Naive thymus-derived CD4-positive, alpha-beta T cell (primary cell): ENCODE measurements at regions not wholly inside any gene's neighbourhood (a gene's known extent, or its start where the extent isn't known, plus 50 kb on each side); places are given as distances from the start of the nearest gene placed in this dataset.

Experiments
- ATAC-seq: fragments of 150-1000 bp; cut with Tn5 transposase; 2 replicates; pipeline ENCODE4 v1.10.0; 2021; ENCODE audit warnings: mild to moderate bottlenecking, moderate library complexity
- CTCF ChIA-PET: fragments of 350-600 bp; sonication (Branson Sonifier 250); formaldehyde crosslinking; loops from one replicate; lab custom pipeline; 2021; ENCODE audit warnings: antibody characterized with exemption; lab: Charles Lee
- POLR2A ChIA-PET: fragments of 350-600 bp; sonication (Branson Sonifier 250); formaldehyde crosslinking; loops from one replicate; lab custom pipeline; 2021; ENCODE audit warnings: antibody characterized with exemption, inconsistent platforms; lab: Charles Lee
- DNase-seq, 9 donors: peaks; one replicate each; pipeline versions ENCODE4 v3.0.0 to v3.0.0-alpha.2; 2020 to 2022; ENCODE audit warnings: mixed read lengths in 1 of 9
- H3K27ac ChIP-seq: one replicate; pipeline ENCODE4 v1.7.0; 2013; ENCODE audit warnings: mild to moderate bottlenecking, low read depth, low read length, moderate library complexity
- H3K27me3 ChIP-seq, 2 donors: one replicate each; pipeline ENCODE4 v1.7.0; 2013; ENCODE audit warnings: low read length in 2 of 2, mild to moderate bottlenecking in 2 of 2, moderate library complexity in 2 of 2; ENCODE audit not compliant: control insufficient read depth in 2 of 2, insufficient read depth in 2 of 2
- H3K36me3 ChIP-seq, 3 experiments: 1 replicate in 2 of 3; 2 replicates in 1 of 3; pipeline ENCODE4 v1.7.0; 2013; ENCODE audit warnings: low read length in 3 of 3, mild to moderate bottlenecking in 3 of 3, moderate library complexity in 1 of 3; ENCODE audit not compliant: insufficient read depth in 3 of 3, control insufficient read depth in 2 of 3
- H3K4me1 ChIP-seq, 2 donors: one replicate each; pipeline ENCODE4 v1.7.0; 2013; ENCODE audit warnings: low read length in 2 of 2, mild to moderate bottlenecking in 2 of 2, moderate library complexity in 1 of 2; ENCODE audit not compliant: control insufficient read depth in 2 of 2, insufficient read depth in 2 of 2
- H3K4me3 ChIP-seq: 2 replicates; pipeline ENCODE4 v1.7.0; 2013; ENCODE audit warnings: mild to moderate bottlenecking, low read length
- H3K9me3 ChIP-seq, 3 experiments: 1 replicate in 2 of 3; 2 replicates in 1 of 3; pipeline ENCODE4 v1.7.0; 2013; ENCODE audit warnings: low read length in 3 of 3; ENCODE audit not compliant: control insufficient read depth in 2 of 3
- H3K27ac Mint-ChIP-seq, 9 donors: one replicate each; pipeline ENCODE4 v1.8.0; 2020 to 2022; ENCODE audit warnings: mixed read lengths in 9 of 9, mild to moderate bottlenecking in 8 of 9, moderate library complexity in 5 of 9, inconsistent platforms in 2 of 9
- H3K27me3 Mint-ChIP-seq, 5 donors: one replicate each; pipeline ENCODE4 v1.8.0; 2021 to 2022; ENCODE audit warnings: mixed read lengths in 5 of 5, mild to moderate bottlenecking in 1 of 5
- H3K36me3 Mint-ChIP-seq, 5 donors: one replicate each; pipeline ENCODE4 v1.8.0; 2020 to 2022; ENCODE audit warnings: mixed read lengths in 5 of 5, mild to moderate bottlenecking in 3 of 5, inconsistent platforms in 1 of 5
- H3K4me1 Mint-ChIP-seq, 7 donors: one replicate each; pipeline ENCODE4 v1.8.0; 2020 to 2022; ENCODE audit warnings: mixed read lengths in 7 of 7, mild to moderate bottlenecking in 3 of 7, inconsistent platforms in 1 of 7
- H3K4me3 Mint-ChIP-seq, 10 donors: one replicate each; pipeline ENCODE4 v1.8.0; 2020 to 2022; ENCODE audit warnings: mild to moderate bottlenecking in 10 of 10, mixed read lengths in 10 of 10, moderate library complexity in 6 of 10, inconsistent platforms in 2 of 10
- H3K9me3 Mint-ChIP-seq, 11 donors: one replicate each; pipeline ENCODE4 v1.8.0; 2020 to 2022; ENCODE audit warnings: mixed read lengths in 11 of 11, mild to moderate bottlenecking in 4 of 11, inconsistent platforms in 1 of 11, moderate library complexity in 1 of 11
- intact Hi-C, 2 donors: fragments of 100-400 bp; cut with micrococcal nuclease; formaldehyde crosslinking; loops; one replicate each; pipeline ENCODE4 v1.15.1; 2023

- ChIA-PET CTCF (no interaction called here), POLR2A (no interaction called here)
- peaks cover 0 to 5% (median 0%) of the 10 kb centered on the region in 3 experiments for H3K9me3 ChIP-seq
Observed at GRCh38 chr9:135423725-135424124, 55.9 kb upstream of the PPP1R26 start.

More at GRCh38 chr9:135423725-135424124, 55.9 kb upstream of the PPP1R26 start:
- Histone ChIP-seq H3K4me3 (no peak overlapping the region), H3K27ac (no peak overlapping the region), H3K36me3 (no peaks in the 10 kb centered on the region), H3K27me3 (no peaks in the 10 kb centered on the region), H3K4me1 (no peaks in the 10 kb centered on the region)
- DNase-seq (no peak), ATAC-seq (no peak)
- H3K27me3 Mint-ChIP-seq: peaks cover 0 to 47% (median 28%) of the 10 kb centered on the region in 5 donors
- no peaks in the 10 kb centered on the region for H3K4me1 Mint-ChIP-seq
- no peak overlapping the region for H3K4me3 Mint-ChIP-seq
- peaks cover 2 to 31% (median 21%) of the 10 kb centered on the region in 11 donors for H3K9me3 Mint-ChIP-seq
- no peak overlapping the region for H3K27ac Mint-ChIP-seq
- H3K36me3 Mint-ChIP-seq: peaks cover 0 to 11% (median 7%) of the 10 kb centered on the region in 5 donors
- intact Hi-C loops: no loop called here
